ENCODE measurements at regions not wholly inside any gene's neighbourhood (a gene's known extent, or its start where the extent isn't known, plus 50 kb on each side); places are given as distances from the start of the nearest gene placed in this dataset.

- no peak for TF ChIP-seq EP300 (IDR thresholded peaks at IDR 0.05)
- TF ChIP-seq, protein P1, sequence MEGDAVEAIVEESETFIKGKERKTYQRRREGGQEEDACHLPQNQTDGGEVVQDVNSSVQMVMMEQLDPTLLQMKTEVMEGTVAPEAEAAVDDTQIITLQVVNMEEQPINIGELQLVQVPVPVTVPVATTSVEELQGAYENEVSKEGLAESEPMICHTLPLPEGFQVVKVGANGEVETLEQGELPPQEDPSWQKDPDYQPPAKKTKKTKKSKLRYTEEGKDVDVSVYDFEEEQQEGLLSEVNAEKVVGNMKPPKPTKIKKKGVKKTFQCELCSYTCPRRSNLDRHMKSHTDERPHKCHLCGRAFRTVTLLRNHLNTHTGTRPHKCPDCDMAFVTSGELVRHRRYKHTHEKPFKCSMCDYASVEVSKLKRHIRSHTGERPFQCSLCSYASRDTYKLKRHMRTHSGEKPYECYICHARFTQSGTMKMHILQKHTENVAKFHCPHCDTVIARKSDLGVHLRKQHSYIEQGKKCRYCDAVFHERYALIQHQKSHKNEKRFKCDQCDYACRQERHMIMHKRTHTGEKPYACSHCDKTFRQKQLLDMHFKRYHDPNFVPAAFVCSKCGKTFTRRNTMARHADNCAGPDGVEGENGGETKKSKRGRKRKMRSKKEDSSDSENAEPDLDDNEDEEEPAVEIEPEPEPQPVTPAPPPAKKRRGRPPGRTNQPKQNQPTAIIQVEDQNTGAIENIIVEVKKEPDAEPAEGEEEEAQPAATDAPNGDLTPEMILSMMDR (IDR thresholded peaks at IDR 0.05): no peak
Measured at GRCh38 chr5:102130890-102131289, 165.2 kb downstream of the SLCO4C1 start.

Data from suprapubic skin (tissue), 3 donors.